ENCODE measurements at regions not wholly inside any gene's neighbourhood (a gene's known extent, or its start where the extent isn't known, plus 50 kb on each side); places are given as distances from the start of the nearest gene placed in this dataset.

DNA sequence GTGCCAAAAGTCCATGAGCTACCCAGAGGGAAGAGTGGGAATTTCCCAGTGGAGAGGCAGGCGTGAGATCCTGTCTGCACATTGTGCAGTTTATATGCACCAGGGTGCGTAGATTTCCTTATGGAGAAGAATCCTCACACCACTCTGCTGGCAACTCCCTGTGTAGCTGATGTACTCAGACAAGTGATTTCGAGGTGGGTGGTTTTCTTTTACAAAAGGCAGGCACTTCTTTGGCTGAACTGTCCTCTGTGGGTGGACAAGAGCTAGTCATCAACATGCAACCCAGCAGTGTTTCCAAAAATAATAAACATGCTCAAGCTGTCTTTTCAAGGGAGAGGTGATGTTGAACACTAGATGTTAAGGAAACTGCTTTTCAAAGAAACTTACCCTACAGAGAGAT, 121.7 kb upstream of the NXT1 start:
- TF ChIP-seq, protein P1, sequence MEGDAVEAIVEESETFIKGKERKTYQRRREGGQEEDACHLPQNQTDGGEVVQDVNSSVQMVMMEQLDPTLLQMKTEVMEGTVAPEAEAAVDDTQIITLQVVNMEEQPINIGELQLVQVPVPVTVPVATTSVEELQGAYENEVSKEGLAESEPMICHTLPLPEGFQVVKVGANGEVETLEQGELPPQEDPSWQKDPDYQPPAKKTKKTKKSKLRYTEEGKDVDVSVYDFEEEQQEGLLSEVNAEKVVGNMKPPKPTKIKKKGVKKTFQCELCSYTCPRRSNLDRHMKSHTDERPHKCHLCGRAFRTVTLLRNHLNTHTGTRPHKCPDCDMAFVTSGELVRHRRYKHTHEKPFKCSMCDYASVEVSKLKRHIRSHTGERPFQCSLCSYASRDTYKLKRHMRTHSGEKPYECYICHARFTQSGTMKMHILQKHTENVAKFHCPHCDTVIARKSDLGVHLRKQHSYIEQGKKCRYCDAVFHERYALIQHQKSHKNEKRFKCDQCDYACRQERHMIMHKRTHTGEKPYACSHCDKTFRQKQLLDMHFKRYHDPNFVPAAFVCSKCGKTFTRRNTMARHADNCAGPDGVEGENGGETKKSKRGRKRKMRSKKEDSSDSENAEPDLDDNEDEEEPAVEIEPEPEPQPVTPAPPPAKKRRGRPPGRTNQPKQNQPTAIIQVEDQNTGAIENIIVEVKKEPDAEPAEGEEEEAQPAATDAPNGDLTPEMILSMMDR (IDR thresholded peaks at IDR 0.05; ENCODE audit: insufficient read depth, low read length) = peak; percentile 4
- H3K4me3 ChIP-seq (ENCODE audit: low read depth, low read length) = no peak overlapping the region
- DNase-seq (ENCODE audit: low read depth) = peak; percentile 98

DNA sequence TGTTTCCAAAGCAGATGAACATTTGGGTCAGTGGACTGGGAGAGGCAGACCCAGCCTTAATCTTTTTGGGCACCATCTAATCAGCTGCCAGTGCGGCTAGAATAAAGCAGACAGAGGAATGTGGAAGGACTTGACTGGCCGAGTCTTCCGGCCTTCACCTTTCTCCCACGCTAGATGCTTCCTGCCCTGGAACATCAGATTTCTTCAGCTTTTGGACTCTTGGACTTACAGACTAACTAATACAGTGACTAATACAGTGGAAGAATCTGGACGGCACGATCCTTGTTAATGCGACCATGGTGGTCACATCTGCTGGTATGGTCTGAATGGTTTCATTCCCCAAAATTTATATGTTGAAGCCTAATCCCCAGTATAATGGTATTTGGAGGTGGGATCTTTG, 122.6 kb upstream of the NXT1 start:
- no peak overlapping the region for H3K4me3 ChIP-seq (ENCODE audit: low read depth, low read length)
- TF ChIP-seq, protein P1 (IDR thresholded peaks at IDR 0.05; ENCODE audit: insufficient read depth, low read length) = no peak
- no peak for DNase-seq (ENCODE audit: low read depth)

DNA sequence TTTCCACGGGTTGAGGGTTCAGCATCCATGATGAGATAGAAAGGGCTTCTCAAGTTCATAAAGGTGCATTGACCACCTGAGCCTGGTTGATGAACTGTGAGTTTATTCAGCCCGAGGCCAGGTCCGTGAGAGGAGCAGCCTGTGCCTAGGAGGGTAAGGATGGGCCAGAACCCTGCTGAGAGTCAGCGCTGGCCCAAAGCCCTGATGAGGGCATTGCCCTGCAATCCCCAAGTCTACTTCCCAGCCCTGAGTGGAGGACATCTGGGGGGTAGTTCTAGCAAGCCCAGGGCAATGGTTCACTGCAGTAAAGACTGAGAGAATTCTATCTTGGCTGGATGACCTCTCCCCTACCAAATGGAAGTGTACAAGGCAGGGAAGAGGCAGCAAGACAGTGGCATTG, 123.3 kb upstream of the NXT1 start:
- no peak overlapping the region for H3K4me3 ChIP-seq (ENCODE audit: low read depth, low read length)
- TF ChIP-seq, protein P1 (IDR thresholded peaks at IDR 0.05; ENCODE audit: insufficient read depth, low read length) = no peak
- DNase-seq (ENCODE audit: low read depth) = no peak

DNA sequence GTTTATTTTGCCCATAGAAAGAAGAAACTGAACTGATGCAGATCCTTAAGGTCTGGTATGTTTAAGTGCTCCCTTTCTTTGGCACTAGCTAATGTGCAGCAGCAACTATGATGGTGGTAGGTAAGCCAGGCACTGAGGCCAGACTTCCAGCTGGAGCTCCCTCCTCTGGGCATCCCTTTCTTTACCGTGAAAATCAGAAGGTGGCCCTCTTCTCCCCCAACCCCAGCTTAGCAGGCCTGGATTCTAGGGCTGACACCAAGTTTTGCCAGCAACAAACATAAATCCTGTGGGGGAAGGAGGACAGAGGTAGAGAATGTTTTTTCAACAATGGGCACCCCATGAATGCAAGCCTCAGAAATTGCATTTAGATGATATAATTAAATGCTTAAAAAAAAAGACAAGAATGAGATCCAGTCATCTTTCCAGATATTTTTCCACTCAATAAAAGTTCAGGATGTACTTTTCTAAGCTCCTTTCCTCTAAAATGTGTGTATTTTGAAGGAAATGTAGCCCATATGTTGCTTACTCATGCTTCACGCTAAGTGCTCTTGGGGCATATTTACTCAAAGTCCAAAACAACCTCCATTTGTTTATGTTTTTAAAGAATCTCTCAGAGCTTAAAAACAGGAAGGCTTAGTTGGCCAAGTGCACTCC, 123.9 kb upstream of the NXT1 start:
- DNase-seq (ENCODE audit: low read depth) = no peak

DNA sequence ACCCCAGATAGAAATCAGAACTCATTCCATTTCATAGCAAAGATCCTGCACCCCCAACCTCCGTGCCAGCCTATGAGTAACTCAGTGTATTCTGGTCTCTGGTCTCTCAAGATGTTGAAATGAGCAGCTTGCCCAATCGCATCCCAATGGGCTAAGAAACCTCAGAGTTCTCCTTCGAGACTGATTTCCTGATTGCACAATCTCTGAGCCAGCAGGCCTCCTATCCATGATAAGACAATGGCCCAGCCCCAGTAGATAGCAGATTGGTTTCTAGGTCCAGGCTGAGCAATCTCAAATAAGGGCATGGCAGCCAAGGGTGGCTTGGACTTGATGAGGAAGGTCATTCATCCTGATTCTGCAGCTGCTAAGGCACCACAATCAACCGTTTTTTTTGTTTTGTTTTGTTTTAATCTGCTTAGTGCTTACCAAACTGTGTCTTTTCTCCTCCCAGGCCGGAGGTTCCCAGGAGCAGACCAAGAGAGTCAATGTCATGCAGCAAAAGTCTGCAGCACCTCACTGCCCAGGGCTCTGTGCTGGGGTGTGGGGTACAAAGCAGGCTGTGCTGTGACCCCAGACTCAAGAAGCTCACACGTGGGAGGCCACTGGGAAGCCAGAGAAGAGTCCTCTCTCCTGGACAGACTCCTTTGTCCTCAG, 125.1 kb upstream of the NXT1 start:
- TF ChIP-seq, protein P1 (IDR thresholded peaks at IDR 0.05; ENCODE audit: insufficient read depth, low read length) = no peak
- peak; percentile 99 for DNase-seq (ENCODE audit: low read depth)

More for the DNA sequence above, 123.9 kb upstream of the NXT1 start:
- TF ChIP-seq, protein P1 (IDR thresholded peaks at IDR 0.05; ENCODE audit: insufficient read depth, low read length) = no peak
- H3K4me3 ChIP-seq (ENCODE audit: low read depth, low read length) = no peak overlapping the region

DNA sequence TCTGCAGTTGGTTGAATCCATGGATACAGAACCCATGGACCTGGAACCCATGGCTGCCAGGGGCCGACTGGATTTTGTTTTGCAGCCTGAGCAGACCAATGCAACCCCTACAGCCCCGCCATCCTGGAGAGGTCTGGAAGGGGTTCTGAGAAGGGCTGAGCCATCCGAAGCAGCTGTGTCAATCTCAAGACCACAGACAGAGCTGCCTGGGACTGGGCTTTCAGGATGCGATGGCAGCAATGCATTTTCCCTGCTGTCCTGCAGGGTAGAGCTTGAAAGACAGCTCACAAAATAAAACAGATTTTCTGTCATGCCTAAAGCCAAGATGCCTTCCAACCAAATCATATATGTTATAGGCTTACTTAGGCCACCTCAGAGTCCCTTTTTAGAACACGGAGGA, 125.8 kb upstream of the NXT1 start:
- TF ChIP-seq, protein P1 (IDR thresholded peaks at IDR 0.05; ENCODE audit: insufficient read depth, low read length) = peak; percentile 11
- no peak for DNase-seq (ENCODE audit: low read depth)
- no peak overlapping the region for H3K4me3 ChIP-seq (ENCODE audit: low read depth, low read length)

More for the DNA sequence above, 125.1 kb upstream of the NXT1 start:
- no peak overlapping the region for H3K4me3 ChIP-seq (ENCODE audit: low read depth, low read length)
